Activated gamma-delta T cell (primary cell): ENCODE measurements at regions not wholly inside any gene's neighbourhood (a gene's known extent, or its start where the extent isn't known, plus 50 kb on each side); places are given as distances from the start of the nearest gene placed in this dataset.
"Not testable (repeated sequence)": the region's sequence is repeated elsewhere in the genome, so short reads cannot be mapped to it uniquely, and the experiment has no call there.

Source experiments
- DNase-seq: peaks from one replicate; lab custom pipeline; 2025; lab: John Stamatoyannopoulos, UW

DNA sequence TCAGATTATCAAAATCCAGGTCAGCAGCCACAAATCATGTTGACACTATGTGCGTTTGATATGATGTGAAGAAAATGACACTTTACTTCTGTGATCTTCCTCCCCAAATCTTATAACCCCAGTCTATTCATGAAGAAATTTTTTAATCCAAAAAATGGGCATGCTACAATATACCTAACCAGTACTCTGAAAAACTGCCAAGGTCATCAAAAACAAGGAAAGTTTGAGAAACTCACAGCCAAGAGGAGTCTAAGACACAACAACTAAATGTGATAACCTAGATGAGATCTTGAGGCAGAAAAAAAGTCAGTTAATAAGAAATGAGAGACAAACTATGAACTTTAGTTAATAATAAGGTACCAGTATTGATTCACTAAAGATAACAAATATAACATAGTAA lies 200.6 kb upstream of the IRAK1BP1 start:
- DNase-seq: no peak

DNA sequence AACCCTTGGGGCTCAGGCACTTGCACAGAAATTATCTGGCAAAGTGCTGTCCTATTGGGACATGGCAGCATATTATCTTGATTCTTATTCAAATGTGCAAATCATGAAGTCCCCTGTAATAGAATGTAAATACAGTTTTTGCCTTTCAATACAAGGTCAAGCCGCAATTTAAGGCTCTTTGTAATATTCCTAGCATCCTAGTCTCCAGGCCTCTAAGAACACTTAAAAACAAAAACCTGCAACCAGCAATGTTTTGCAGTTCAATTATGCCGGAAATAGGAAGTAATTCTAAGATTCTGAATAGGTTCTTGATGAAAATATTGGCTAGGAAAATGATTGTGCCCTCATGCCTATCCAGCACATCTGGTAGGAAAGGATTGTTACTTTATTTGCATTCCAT lies 197.2 kb upstream of the IRAK1BP1 start:
- DNase-seq: no peak

DNA sequence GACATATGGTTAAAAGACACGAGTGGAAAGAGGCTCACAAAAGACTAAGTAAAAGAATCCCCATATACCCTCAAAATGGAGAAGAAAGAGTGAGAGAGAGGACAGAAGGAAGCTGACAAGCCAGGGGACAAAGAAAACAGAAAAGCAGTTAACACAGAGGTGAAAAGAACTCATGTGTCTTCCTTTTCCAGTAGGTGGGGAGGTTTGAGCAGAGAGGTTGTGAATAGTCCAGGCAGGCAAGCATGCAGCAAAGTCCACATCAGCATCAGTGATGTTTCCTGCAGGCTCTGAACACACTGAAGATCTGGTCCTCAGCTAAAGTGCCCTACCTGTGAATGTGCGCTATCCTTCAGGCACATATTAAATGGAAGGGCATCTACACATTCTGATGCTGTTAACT lies 196.5 kb upstream of the IRAK1BP1 start:
- DNase-seq: no peak

DNA sequence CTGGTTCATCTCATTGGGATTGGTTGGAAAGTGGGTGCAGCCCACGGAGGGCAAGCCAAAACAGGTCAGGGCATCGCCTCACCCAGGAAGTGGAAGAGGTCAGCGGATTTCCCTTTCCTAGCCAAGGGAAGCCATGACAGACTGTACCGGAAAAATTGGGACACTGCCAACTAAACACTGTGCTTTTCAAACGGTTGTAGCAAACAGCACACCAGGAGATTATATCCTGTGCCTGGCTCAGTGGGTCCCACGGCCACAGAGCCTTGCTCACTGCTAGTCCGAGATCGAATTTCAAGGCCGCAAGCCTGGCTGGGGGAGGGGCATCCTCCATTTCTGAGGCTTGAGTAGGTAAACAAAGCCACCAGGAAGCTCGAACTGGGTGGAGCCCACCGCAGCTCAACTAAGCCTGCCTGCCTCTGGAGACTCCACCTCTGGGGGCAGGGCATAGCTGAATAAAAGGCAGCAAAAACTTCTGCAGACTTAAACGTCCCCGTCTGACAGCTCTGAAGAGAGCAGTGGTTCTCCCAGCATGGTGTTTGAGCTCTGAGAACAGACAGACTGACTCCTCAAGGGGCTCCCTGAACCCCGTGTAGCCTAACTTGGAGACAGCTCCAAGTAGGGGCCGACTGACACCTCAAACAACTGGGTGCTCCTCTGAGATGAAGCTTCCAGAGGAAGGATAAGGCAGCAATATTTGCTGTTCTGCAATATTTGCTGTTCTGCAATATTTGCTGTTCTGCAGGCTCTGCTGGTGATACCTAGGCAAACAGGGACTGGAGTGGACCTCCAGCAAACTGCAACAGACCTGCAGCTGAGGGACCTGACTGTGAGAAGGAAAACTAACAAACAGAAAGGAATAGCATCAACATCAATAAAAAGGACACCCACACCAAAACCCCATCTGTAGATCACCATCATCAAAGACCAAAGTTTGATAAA lies 191.0 kb upstream of the IRAK1BP1 start:
- DNase-seq: not testable (repeated sequence)

DNA sequence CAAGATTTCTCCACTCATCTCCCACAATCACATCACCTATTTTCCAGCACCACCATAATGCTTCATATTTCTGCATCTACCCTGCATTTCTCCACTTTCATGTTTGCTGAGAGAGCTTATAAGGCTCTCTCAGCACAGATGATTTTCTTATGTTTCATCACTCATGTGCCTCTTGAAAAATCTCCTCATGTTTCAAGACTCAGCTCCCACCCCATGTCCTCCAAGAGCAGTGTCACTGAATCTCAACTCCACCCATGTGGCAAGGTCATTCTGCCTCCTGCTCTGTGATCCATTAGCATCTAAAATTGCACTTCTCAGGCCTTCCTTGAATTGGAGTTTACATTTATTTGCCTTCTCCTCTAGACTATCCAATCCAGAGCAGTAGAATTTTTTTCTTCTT lies 178.7 kb upstream of the IRAK1BP1 start:
- no peak for DNase-seq

DNA sequence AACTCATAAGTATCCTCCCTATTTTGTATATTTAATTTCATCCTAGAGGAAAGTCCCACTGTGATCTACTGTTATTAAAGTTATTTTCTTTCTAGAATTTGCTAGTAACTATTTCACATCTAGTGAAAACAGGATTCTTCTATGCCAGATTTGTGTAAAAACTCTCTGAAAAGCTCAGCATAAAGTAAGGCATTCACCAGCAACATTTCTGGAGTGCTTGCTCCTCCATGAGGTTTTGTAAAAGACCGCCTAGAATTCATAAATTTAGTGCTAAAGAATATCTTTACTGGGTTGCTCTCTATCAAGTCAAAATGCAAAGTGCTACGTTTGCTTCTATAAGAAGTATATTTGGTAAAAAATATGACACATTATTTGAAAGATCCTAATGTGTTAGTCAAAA lies 173.5 kb upstream of the IRAK1BP1 start:
- no peak for DNase-seq

DNA sequence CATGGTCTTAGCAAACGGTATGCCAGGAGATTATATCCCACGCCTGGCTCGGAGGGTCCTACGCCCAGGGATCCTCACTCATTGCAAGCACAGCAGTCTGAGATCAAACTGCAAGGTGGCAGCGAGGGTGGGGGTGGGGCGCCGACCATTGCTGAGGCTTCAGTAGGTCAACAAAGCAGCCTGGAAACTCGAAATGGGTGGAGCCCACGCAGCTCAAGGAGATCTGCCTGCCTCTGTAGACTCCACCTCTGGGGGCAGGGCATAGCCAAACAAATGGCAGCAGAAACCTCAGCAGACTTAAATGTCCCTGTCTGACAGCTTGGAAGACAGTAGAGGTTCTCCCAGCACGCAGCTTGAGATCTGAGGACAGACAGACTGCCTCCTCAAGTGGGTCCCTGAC lies 172.7 kb upstream of the IRAK1BP1 start:
- not testable (repeated sequence) for DNase-seq

DNA sequence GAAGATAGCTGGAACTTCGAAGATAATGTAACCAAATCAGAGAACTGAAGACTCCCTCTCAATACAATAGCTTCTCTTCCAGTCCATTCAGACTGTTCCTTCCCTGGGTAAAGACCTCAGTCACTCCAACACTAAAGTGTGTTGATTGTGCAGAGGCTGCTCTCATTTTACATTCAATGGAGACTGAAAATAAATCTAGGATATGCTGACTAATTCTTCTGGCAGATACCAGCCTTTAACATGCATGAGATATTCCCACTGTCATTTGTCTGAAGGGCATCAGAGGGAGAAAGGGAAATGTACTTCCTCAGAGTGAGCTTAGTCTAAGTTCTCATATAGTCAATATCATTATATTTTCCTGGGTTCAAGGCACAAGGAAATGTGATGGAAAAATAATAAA lies 166.4 kb upstream of the IRAK1BP1 start:
- no peak for DNase-seq

DNA sequence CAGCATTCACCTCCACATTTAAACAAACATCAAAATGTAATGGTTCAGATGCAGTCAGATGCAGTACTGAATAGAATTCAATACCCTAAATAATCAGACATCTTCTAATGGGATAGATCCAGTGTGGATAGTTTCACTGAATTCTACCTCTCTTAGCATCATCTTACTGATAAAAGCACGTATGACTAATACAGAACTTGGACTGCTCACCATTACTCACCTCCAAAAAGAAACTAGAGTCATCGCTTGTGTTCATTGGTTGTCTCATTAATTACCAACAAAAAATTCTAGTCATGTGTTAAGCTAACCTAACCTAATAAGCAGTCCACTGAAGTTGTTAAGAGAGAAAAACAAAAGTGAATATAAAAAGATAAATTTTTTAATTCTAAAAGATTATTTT lies 165.9 kb upstream of the IRAK1BP1 start:
- no peak for DNase-seq

DNA sequence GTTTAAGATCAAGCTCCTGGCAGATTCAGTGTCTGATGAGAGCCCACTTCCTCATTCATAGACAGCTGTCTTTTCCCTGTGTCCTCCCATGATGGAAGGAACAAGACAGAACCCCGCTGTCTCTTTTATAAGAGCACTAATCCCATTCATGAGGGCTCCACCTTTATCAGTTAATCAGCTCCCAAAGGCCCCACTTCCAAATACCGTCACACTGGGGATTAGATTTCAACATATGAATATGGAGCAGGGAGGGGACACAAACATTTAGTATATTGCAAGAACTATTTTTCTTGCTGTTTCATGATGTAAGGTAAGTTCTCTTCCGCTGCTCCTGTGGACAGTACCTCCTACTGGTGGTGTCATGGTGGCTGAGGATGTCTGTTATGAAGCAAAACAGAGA lies 158.3 kb upstream of the IRAK1BP1 start:
- DNase-seq: no peak

DNA sequence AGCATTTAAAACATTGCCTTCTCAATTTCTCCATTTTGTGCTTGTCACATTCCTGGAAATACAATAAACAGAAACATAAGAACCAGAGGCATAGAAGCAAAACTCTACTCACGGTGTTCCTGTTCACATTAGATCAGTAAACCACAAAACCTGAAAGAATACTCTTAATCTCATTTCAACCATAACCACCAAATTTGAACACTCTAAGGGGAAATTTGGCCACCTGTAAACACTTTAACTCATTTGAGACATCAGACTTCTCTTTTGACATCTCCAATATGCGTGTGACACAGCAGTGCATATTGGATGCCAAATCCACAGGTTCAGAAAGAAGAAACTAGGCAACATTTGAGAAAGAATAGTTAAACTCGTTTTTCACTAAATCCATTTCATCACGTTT lies 153.8 kb upstream of the IRAK1BP1 start:
- DNase-seq: no peak

DNA sequence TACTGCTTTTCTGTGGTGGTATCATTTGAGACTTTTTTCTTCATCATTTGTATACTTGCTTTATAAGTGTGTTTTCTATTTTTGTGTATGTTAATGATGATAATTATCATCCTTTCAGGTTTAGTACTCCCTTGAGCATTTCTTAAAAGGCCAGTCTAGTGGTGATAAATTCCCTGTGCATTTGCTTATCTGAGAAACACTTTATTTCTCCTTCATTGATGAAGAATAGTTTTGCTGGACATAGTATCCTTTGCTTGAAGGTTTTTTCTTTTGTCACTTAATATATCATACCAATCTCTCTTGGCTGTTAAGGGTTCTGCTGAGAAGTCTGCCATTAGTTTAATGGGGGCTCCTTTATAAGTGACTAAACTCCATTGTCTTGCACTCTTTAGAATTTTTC lies 123.2 kb upstream of the IRAK1BP1 start:
- no peak for DNase-seq

DNA sequence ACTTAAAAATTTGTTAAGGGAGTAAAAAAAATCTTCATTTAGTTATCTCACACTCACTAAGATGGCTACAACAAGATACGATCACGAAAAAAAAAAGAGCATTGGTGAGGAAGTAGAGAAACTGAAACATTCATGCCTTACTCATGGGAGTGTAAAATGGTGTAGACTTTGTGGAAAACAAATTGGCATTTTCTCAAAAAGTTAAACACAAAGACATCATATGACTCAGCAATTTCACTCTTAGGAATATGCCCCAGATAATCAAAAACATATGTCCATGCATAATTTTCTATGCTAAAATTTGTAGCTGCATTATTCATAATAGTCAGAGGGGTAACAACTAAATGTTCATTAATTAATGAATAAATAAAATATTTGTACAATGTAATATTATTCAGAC lies 120.9 kb upstream of the IRAK1BP1 start:
- no peak for DNase-seq

DNA sequence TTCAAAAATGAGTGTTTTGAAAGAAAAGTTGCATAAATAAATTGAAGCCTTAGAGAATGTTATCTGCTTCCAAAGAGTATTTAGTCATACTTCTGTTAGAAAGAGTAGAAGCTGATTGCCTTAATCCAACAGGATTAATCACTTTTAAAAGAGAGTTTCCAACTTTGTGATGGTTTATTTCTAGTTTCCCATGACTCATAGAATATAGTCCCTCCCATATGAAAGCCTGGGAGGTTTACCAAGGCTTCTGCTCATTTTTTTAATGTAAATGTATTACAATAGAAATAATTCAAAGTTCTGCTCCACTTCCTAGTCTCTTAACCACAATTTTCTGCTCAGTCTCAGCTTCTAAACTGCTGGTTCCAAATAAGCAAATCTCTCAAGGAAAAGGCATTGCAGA lies 118.0 kb upstream of the IRAK1BP1 start:
- no peak for DNase-seq

DNA sequence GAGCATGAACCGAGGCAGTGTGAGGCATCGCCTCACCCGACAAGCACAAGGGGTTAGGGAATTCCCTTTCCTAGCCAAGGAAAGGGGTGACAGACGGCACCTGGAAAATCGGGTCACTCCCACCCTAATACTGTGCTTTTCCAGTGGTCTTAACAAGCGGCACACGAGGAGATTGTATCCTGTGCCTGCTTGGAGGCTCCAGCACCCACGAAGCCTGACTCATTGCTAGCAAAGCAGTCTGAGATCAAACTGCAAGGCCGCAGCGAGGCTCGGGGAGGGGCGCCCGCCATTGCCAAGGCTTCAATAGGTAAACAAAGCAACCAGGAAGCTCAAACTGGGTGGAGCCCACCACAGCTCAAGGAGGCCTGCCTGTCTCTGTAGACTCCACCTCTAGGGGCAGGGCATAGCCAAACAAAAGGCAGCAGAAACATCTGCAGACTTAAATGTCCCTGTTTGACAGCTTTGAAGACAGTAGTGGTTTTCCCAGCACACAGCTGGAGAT lies 109.0 kb upstream of the IRAK1BP1 start:
- not testable (repeated sequence) for DNase-seq

DNA sequence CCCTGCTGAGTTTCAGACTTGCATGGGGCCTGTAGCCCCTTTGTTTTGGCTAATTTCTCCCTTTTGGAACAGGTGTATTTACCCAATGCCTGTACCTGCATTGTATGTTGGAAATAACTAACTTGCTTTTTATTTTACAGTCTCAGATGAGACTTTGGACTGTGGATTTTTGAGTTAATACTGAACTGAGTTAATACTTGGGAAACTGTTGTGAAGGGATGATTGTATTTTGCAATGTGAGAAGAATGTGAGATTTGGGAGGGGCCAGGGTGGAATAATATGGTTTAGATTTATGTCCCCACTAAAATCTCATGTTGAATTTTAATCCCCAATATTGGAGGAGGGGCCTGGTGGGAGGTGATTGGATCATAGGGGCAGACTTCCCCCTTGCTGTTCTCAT lies 99.1 kb upstream of the IRAK1BP1 start:
- no peak for DNase-seq

DNA sequence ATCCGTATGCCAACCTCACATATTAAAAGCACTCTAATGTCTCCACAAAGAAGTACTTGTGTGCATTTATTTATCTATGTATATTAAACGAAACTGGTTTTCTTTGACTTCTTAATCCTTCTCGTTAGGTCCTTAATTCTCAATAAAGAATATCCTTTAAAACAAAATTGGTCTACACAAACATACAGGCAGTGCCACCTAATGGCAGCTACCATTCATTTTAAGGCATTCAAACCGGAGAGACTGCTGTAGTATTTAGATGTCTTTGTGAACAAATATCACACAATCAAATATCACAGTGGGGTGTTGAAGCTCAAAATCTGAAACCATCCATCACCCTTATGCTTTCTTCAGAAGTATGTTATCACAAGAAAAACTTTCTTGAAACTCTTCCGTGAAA lies 96.6 kb upstream of the IRAK1BP1 start:
- no peak for DNase-seq

DNA sequence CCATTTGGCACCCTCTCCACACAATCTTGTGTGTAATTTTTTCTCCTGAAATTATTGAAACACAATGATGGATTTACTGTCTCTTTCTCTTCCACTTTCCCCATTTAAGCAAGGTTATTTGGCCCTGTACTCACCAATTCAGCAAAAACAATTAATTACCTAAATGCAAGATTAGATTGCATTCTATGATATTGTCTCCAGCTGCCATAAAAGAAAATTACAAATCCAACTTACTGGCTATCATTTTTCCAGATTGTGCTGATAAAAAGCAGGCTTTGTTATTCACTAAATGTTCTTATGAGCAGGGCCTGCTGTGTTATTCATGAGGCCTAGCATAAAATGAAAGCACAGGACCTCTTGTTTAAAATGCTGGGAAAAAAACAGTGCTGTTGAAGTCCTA lies 95.8 kb upstream of the IRAK1BP1 start:
- DNase-seq: no peak

DNA sequence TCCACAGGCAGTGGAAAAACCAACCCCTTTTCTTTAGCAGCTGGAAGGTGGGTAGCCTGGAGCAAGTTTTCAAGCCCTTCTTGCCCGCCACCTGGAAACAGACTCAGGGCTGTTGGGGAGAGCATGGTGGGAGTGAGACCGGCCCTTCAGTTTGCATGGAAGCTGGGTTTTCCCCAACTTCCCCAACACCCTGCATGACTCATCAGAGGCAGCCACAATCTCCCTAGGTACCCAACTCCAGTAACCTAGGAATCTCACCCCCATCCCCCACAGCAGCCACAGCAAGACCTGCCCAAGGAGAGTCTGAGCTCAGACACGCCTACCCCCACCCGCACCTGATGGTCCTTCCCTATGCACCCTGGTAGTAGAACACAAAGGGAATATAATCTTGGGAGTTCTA lies 86.3 kb upstream of the IRAK1BP1 start:
- DNase-seq: no peak

DNA sequence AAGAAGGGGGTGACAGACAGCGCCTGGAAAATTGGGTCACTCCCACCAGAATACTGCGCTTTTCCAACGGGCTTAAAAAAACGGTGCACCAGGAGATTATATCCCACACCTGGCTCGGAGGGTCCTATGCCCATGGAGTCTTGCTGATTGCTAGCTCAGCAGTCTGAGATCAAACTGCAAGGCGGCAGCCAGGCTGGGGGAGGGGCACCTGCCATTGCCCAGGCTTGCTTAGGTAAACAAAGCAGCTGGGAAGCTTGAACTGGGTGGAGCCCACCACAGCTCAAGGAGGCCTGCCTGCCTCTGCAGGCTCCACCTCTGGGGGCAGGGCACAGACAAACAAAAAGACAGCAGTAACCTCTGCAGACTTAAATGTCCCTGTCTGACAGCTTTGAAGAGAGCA lies 84.0 kb upstream of the IRAK1BP1 start:
- not testable (repeated sequence) for DNase-seq

DNA sequence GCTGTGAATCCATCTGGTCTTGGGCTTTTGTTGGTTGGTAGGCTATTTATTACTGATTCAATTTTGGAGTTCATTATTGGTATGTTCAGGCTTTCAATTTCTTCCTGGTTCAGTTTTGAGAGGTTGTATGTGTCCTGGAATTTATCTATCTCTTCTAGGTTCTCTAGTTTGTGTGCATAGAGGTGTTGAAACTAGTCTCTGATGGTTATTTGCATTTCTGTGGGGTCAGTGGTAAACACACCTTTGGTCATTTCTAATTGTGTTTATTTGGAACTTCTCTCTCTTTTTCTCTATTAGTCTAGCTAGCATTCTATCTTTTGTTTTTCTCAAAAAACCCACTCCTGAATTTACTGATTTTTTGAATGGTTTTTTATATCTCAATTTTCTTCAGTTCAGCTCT lies 70.1 kb upstream of the IRAK1BP1 start:
- no peak for DNase-seq

DNA sequence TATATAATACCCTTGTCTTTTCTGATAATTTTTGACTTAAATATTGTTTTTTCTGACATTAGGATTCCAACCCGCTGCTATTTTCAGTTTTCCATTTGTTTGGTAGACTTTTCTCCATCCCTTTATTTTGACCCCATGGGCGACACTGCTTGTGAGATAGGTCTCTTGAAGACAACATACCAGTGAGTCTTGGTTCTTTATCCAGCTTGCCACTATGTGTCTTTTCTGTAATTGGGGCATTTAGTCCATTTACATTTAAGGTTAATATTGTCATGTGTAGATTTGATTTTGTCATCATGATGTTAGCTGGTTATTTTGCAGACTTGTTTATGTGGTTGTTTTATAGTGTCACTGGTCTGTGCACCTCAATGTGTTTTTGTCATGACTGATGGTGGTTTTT lies 67.7 kb upstream of the IRAK1BP1 start:
- no peak for DNase-seq

DNA sequence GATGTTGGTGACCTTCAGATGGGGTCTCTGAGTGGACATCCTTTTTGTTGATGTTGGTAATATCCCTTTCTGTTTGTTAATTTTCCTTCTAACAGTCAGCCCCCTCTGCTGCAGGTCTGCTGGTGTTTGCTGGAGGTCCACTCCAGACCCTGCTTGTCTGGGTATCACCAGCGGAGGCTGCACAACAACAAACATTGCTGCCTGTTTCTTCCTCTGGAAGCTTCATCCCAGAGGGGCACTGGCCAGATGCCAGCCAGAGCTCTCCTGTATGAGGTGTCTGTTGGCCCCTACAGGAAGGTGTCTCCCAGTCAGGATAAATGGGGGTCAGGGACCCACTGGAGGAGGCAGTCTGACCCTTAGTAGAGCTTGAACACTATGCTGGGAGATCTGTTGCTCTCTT lies 60.6 kb upstream of the IRAK1BP1 start:
- DNase-seq: not testable (repeated sequence)
